ENCODE measurements at regions not wholly inside any gene's neighbourhood (a gene's known extent, or its start where the extent isn't known, plus 50 kb on each side); places are given as distances from the start of the nearest gene placed in this dataset.

DNA sequence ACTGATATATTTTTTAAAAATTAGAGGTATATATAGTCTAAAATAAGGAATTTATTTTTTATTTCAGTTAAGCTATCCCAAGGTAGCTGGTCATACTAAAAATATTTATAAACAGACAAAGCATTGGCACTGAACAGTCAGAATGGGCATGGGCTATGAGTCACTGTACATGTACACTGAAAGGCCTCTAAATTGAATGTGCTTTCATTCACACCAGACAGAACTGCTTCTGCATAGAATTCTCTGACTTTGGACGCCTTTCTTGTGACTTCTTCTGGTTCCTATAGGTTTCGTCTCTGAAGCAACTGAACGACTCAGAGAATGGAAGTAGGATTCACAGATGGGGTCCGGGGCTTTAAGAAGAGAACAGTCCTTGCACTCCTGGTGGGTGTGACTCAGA, 394.8 kb upstream of the MEF2C start:
- ATAC-seq = no peak
- ChIA-PET POLR2A (no interaction called here), CTCF (no interaction called here)
- intact Hi-C loops (cut with micrococcal nuclease; ENCODE audit: unreplicated experiment) = no loop called here
- Histone ChIP-seq H3K9me3 (ENCODE audit: control insufficient read depth, insufficient read depth, low read depth, low read length) (no peaks in the 10 kb centered on the region), H3K36me3 (ENCODE audit: control insufficient read depth, insufficient read depth, low read length) (no peaks in the 10 kb centered on the region), H3K4me3 (ENCODE audit: low read depth in 2 of 2, low read length in 2 of 2) (no peak overlapping the region), H3K27me3 (ENCODE audit: control insufficient read depth, insufficient read depth, low read length) (no peaks in the 10 kb centered on the region), H3K27ac (ENCODE audit: low read length) (no peak overlapping the region), H3K4me1 (ENCODE audit: control insufficient read depth, insufficient read depth, low read length) (no peaks in the 10 kb centered on the region)
- in situ Hi-C loops (cut with HindIII; ENCODE audit: low pct_unique_long_range_greater_than_20kb, low sequenced_read_pairs) = no loop called here
- no TSS peak for BruUV-seq (replicated peaks)
- TF ChIP-seq, protein P1, sequence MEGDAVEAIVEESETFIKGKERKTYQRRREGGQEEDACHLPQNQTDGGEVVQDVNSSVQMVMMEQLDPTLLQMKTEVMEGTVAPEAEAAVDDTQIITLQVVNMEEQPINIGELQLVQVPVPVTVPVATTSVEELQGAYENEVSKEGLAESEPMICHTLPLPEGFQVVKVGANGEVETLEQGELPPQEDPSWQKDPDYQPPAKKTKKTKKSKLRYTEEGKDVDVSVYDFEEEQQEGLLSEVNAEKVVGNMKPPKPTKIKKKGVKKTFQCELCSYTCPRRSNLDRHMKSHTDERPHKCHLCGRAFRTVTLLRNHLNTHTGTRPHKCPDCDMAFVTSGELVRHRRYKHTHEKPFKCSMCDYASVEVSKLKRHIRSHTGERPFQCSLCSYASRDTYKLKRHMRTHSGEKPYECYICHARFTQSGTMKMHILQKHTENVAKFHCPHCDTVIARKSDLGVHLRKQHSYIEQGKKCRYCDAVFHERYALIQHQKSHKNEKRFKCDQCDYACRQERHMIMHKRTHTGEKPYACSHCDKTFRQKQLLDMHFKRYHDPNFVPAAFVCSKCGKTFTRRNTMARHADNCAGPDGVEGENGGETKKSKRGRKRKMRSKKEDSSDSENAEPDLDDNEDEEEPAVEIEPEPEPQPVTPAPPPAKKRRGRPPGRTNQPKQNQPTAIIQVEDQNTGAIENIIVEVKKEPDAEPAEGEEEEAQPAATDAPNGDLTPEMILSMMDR (IDR thresholded peaks at IDR 0.05) = no peak
- no peak for TF ChIP-seq POLR2AphosphoS5 (IDR thresholded peaks at IDR 0.05; ENCODE audit: low read depth, low read length)
- TF ChIP-seq TCF7L2 (IDR thresholded peaks at IDR 0.05; ENCODE audit: low read depth, low read length) = no peak
- TF ChIP-seq, protein P2, sequence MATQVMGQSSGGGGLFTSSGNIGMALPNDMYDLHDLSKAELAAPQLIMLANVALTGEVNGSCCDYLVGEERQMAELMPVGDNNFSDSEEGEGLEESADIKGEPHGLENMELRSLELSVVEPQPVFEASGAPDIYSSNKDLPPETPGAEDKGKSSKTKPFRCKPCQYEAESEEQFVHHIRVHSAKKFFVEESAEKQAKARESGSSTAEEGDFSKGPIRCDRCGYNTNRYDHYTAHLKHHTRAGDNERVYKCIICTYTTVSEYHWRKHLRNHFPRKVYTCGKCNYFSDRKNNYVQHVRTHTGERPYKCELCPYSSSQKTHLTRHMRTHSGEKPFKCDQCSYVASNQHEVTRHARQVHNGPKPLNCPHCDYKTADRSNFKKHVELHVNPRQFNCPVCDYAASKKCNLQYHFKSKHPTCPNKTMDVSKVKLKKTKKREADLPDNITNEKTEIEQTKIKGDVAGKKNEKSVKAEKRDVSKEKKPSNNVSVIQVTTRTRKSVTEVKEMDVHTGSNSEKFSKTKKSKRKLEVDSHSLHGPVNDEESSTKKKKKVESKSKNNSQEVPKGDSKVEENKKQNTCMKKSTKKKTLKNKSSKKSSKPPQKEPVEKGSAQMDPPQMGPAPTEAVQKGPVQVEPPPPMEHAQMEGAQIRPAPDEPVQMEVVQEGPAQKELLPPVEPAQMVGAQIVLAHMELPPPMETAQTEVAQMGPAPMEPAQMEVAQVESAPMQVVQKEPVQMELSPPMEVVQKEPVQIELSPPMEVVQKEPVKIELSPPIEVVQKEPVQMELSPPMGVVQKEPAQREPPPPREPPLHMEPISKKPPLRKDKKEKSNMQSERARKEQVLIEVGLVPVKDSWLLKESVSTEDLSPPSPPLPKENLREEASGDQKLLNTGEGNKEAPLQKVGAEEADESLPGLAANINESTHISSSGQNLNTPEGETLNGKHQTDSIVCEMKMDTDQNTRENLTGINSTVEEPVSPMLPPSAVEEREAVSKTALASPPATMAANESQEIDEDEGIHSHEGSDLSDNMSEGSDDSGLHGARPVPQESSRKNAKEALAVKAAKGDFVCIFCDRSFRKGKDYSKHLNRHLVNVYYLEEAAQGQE (IDR thresholded peaks at IDR 0.05; ENCODE audit: insufficient read depth in 1 of 2, low read depth in 2 of 2, low read length in 1 of 2) = no peak
- TF ChIP-seq SIN3A (IDR thresholded peaks at IDR 0.05; ENCODE audit: borderline replicate concordance, insufficient read depth, low read depth, low read length) = no peak
- no peak for DNase-seq (ENCODE audit: low read depth, low spot score)

DNA sequence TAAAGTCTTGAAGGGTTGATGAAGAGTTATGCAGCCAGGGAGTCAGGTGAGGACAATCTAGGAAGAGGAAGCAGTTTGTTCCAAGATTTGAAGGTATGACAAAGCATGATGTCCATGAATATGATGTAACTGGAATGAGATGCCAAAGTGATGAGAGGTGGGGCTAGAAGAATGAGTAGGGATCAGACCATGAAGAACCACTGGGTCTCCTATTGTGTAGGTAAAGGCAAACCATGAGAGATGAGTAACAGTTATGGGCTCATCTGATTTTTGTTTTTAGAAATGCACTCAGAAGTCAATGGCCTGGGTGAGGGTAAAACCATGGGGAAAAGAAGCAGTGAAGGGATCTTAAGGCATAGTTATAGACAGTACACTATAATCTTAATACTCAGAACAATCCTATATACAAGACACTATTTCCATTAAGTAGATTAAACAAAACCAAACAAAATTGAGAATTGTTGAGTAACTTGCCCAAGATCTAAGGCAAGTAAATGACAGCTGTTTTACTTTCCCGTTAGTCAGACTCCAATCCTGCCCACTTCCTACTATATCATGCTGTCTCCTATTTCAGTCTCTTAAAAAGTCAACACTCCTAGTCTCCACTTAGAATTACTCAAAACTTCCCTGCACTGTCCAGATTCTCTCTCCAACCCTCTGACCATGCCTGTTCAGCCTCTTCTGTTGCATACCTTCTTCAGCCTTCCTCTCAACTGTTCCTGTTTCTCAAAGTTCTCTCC, 393.8 kb upstream of the MEF2C start:
- H3K4me3 ChIP-seq (ENCODE audit: low read depth in 2 of 2, low read length in 2 of 2) = no peak overlapping the region
- no peaks in the 10 kb centered on the region for H3K9me3 ChIP-seq (ENCODE audit: control insufficient read depth, insufficient read depth, low read depth, low read length)
- TF ChIP-seq, protein P2 (IDR thresholded peaks at IDR 0.05; ENCODE audit: insufficient read depth in 1 of 2, low read depth in 2 of 2, low read length in 1 of 2) = no peak
- no peak for TF ChIP-seq SIN3A (IDR thresholded peaks at IDR 0.05; ENCODE audit: borderline replicate concordance, insufficient read depth, low read depth, low read length)
- TF ChIP-seq, protein P1 (IDR thresholded peaks at IDR 0.05) = no peak
- no peaks in the 10 kb centered on the region for H3K27me3 ChIP-seq (ENCODE audit: control insufficient read depth, insufficient read depth, low read length)
- no TSS peak for BruUV-seq (replicated peaks)
- intact Hi-C loops (cut with micrococcal nuclease; ENCODE audit: unreplicated experiment) (no loop called here), in situ Hi-C loops (cut with HindIII; ENCODE audit: low pct_unique_long_range_greater_than_20kb, low sequenced_read_pairs) (no loop called here)
- POLR2A ChIA-PET = no interaction called here
- DNase-seq (ENCODE audit: low read depth, low spot score) = no peak
- CTCF ChIA-PET = no interaction called here
- no peaks in the 10 kb centered on the region for H3K4me1 ChIP-seq (ENCODE audit: control insufficient read depth, insufficient read depth, low read length)
- no peaks in the 10 kb centered on the region for H3K36me3 ChIP-seq (ENCODE audit: control insufficient read depth, insufficient read depth, low read length)
- no peak for ATAC-seq
- no peak overlapping the region for H3K27ac ChIP-seq (ENCODE audit: low read length)
